ENCODE measurements at regions not wholly inside any gene's neighbourhood (a gene's known extent, or its start where the extent isn't known, plus 50 kb on each side); places are given as distances from the start of the nearest gene placed in this dataset.
A peak's percentile ranks its signal among the peaks of the same experiment; 100 is the strongest.

DNA sequence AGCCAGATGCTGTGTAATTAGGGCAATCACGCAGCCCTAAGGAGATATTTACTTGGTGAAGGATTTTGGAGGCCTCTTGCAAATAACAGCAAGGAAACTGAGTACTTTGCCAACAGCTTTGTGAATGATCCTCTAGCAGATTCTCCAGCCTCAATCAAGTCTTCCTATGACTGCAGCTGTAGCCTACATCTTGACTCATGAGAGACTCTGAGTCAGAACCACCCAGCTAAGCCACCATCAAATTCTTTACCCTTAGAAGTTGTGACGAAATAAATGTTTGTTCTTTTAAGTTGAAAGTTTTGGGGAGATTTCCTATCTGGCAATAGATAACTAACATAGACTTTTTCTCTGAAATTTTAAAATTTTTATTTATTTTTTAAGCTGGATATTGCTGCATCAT lies 237.6 kb upstream of the CCNH start:
- no peak for DNase-seq
- no peaks in the 10 kb centered on the region for H3K36me3 ChIP-seq
- no peaks in the 10 kb centered on the region for H3K27me3 ChIP-seq
- no peak for ATAC-seq
- intact Hi-C loops (cut with DNase I), result no loop called here
- H3K9me3 ChIP-seq, result no peaks in the 10 kb centered on the region
- H3K27ac ChIP-seq, result no peak overlapping the region
- no peaks in the 10 kb centered on the region for H3K4me1 ChIP-seq
- H3K4me3 ChIP-seq, result no peak overlapping the region
- TF ChIP-seq, protein P1, sequence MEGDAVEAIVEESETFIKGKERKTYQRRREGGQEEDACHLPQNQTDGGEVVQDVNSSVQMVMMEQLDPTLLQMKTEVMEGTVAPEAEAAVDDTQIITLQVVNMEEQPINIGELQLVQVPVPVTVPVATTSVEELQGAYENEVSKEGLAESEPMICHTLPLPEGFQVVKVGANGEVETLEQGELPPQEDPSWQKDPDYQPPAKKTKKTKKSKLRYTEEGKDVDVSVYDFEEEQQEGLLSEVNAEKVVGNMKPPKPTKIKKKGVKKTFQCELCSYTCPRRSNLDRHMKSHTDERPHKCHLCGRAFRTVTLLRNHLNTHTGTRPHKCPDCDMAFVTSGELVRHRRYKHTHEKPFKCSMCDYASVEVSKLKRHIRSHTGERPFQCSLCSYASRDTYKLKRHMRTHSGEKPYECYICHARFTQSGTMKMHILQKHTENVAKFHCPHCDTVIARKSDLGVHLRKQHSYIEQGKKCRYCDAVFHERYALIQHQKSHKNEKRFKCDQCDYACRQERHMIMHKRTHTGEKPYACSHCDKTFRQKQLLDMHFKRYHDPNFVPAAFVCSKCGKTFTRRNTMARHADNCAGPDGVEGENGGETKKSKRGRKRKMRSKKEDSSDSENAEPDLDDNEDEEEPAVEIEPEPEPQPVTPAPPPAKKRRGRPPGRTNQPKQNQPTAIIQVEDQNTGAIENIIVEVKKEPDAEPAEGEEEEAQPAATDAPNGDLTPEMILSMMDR (IDR thresholded peaks at IDR 0.05), result no peak

DNA sequence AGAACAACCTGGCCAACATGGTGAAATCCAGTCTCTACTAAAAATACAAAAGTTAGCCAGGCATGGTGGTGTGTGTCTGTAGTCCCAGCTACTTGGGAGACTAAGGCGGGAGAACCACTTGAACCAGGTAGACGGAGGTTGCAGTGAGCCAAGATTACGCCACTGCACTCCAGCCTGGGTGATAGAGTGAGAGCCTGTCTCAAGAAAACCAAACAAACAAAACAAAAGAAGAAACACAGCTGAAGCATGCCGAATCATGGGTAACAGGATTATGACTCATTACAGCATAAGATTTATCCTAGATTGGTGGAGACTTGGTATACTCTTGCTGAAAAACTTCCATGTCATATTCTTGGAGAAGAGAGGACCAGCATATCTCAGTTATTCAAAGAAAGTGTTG lies 236.7 kb upstream of the CCNH start:
- Histone ChIP-seq H3K4me3 (no peak overlapping the region), H3K36me3 (no peaks in the 10 kb centered on the region), H3K27me3 (no peaks in the 10 kb centered on the region), H3K9me3 (no peaks in the 10 kb centered on the region), H3K27ac (no peak overlapping the region), H3K4me1 (no peaks in the 10 kb centered on the region)
- intact Hi-C loops (cut with DNase I), result no loop called here
- TF ChIP-seq, protein P1 (IDR thresholded peaks at IDR 0.05), result no peak
- DNase-seq, result peak in 1 of 4 donors; percentile 11
- peak; percentile 33 for ATAC-seq

- no peaks in the 10 kb centered on the region for H3K4me1 ChIP-seq
- ATAC-seq (no peak), DNase-seq (no peak)
- H3K36me3 ChIP-seq, result no peaks in the 10 kb centered on the region
- TF ChIP-seq, protein P1 (IDR thresholded peaks at IDR 0.05), result no peak
- intact Hi-C loops (cut with DNase I), result no loop called here
- no peak overlapping the region for H3K27ac ChIP-seq
- H3K27me3 ChIP-seq, result no peaks in the 10 kb centered on the region
- H3K4me3 ChIP-seq, result no peak overlapping the region
- no peaks in the 10 kb centered on the region for H3K9me3 ChIP-seq
Observed at GRCh38 chr5:87645224-87645623, 232.5 kb upstream of the CCNH start.

DNA sequence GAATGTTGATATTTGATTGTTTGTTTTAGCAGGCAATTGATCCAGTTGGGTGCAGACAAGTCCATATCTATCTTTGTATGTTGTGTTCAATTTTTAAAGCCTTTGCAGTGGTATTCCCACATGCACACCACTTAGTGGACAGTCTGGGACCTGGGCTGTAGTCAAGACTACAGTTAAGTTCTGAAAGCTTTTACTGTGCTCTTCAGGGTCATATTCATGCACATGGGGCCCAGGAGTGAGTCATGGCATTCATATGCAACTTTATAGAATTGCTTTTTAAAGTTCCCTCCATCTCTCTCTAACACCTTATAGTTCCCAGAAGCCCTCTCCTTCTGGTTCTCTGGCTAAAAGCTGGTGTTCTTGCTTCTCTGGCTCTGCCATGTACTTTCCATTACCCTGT lies 228.2 kb upstream of the CCNH start:
- Histone ChIP-seq H3K36me3 (no peaks in the 10 kb centered on the region), H3K4me3 (no peak overlapping the region), H3K27me3 (no peaks in the 10 kb centered on the region), H3K4me1 (no peaks in the 10 kb centered on the region), H3K9me3 (no peaks in the 10 kb centered on the region), H3K27ac (no peak overlapping the region)
- ATAC-seq, result no peak
- TF ChIP-seq, protein P1 (IDR thresholded peaks at IDR 0.05), result no peak
- intact Hi-C loops (cut with DNase I), result no loop called here
- DNase-seq, result no peak

GRCh38 chr5:87627363-87627762 lies 214.6 kb upstream of the CCNH start:
- no peak for DNase-seq
- intact Hi-C loops (cut with DNase I), result no loop called here
- Histone ChIP-seq H3K9me3 (no peaks in the 10 kb centered on the region), H3K36me3 (no peaks in the 10 kb centered on the region), H3K27me3 (no peaks in the 10 kb centered on the region), H3K27ac (no peak overlapping the region), H3K4me3 (no peak overlapping the region), H3K4me1 (no peaks in the 10 kb centered on the region)
- TF ChIP-seq, protein P1 (IDR thresholded peaks at IDR 0.05), result no peak
- ATAC-seq, result no peak

All from left lung (tissue), 4 donors.